ENCODE measurements at regions not wholly inside any gene's neighbourhood (a gene's known extent, or its start where the extent isn't known, plus 50 kb on each side); places are given as distances from the start of the nearest gene placed in this dataset.

- no peak for TF ChIP-seq CTCF (IDR thresholded peaks at IDR 0.05; ENCODE audit: unreplicated experiment)
- Mint-ChIP-seq H3K9me3 (ENCODE audit: low read depth) (no peaks in the 10 kb centered on the region), H3K4me3 (ENCODE audit: low read depth) (no peak overlapping the region), H3K27ac (no peak overlapping the region), H3K4me1 (ENCODE audit: low read depth) (peaks cover 5% of the 10 kb centered on the region), H3K36me3 (ENCODE audit: insufficient read depth) (no peaks in the 10 kb centered on the region), H3K27me3 (no peaks in the 10 kb centered on the region)
- no peak for DNase-seq (ENCODE audit: low spot score, unreplicated experiment)
Observed at GRCh38 chr21:39009587-39010225, 173.5 kb downstream of the PSMG1 start.

DNA sequence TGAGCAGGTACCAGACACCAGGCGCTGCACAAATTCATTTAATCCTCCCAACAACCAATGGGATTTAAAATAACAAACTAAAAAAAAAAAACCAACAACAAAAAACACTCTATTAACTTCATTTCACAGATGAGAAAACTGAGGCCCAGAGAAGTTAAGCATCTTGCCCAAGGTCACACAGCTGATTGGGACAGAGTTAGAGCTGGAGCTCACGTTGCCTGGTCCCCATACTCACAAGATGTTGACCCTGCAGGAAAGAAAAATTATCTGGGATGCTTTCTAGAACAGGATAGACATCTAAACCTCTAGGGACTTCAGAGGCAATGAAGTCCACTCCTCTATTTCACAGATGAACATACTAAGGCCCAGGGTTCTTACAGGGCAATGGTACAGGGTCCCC lies 175.3 kb downstream of the PSMG1 start:
- Mint-ChIP-seq H3K27me3 (no peaks in the 10 kb centered on the region), H3K4me1 (ENCODE audit: low read depth) (peaks cover 7% of the 10 kb centered on the region), H3K27ac (no peak overlapping the region), H3K4me3 (ENCODE audit: low read depth) (no peak overlapping the region), H3K9me3 (ENCODE audit: low read depth) (no peaks in the 10 kb centered on the region), H3K36me3 (ENCODE audit: insufficient read depth) (no peaks in the 10 kb centered on the region)
- no peak for DNase-seq (ENCODE audit: low spot score, unreplicated experiment)
- no peak for TF ChIP-seq CTCF (IDR thresholded peaks at IDR 0.05; ENCODE audit: unreplicated experiment)

DNA sequence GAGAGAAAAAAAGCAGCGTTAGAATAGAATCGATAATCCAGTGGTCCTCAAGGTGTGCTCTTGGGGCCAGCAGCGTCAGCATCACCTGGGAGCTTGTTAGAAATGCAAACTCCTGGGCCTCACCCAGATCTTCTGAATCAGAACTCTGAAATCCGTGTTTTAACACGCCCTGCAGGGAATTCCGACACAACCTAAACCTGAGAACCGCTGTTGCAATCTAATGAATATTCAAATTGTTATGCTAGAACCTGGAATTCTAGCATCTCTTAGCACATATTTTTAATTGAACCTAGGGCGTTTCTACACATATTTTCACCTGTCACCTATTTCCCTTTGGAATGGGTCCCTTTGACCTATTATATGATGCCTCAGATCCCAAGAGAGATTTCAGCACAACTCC lies 175.7 kb downstream of the PSMG1 start:
- H3K36me3 Mint-ChIP-seq (ENCODE audit: insufficient read depth), result no peaks in the 10 kb centered on the region
- H3K9me3 Mint-ChIP-seq (ENCODE audit: low read depth), result no peaks in the 10 kb centered on the region
- H3K27ac Mint-ChIP-seq, result no peak overlapping the region
- no peak overlapping the region for H3K4me3 Mint-ChIP-seq (ENCODE audit: low read depth)
- peaks cover 7% of the 10 kb centered on the region for H3K4me1 Mint-ChIP-seq (ENCODE audit: low read depth)
- no peaks in the 10 kb centered on the region for H3K27me3 Mint-ChIP-seq
- TF ChIP-seq CTCF (IDR thresholded peaks at IDR 0.05; ENCODE audit: unreplicated experiment), result no peak
- DNase-seq (ENCODE audit: low spot score, unreplicated experiment), result no peak

GRCh38 chr21:39006571-39007311 lies 176.5 kb downstream of the PSMG1 start:
- Mint-ChIP-seq H3K27ac (no peak overlapping the region), H3K4me1 (ENCODE audit: low read depth) (peaks cover 7% of the 10 kb centered on the region), H3K4me3 (ENCODE audit: low read depth) (no peak overlapping the region), H3K27me3 (peaks cover 3% of the 10 kb centered on the region), H3K36me3 (ENCODE audit: insufficient read depth) (no peaks in the 10 kb centered on the region), H3K9me3 (ENCODE audit: low read depth) (no peaks in the 10 kb centered on the region)
- no peak for TF ChIP-seq CTCF (IDR thresholded peaks at IDR 0.05; ENCODE audit: unreplicated experiment)
- DNase-seq (ENCODE audit: low spot score, unreplicated experiment), result no peak

DNA sequence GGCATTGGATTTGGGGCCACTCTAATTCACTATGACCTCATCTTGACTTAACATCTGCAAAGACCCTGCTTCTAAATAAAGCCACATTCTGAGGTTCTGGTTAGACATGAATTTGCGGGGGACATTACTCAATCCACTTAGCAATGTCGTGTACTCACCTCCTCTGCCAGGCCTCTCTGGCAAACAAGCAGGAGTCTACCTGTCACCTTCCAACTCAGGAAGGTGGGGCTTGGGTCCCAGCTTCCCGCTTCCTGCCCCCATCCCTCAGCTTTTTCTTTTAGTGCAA lies 177.8 kb downstream of the PSMG1 start:
- Mint-ChIP-seq H3K4me3 (ENCODE audit: low read depth) (no peak overlapping the region), H3K36me3 (ENCODE audit: insufficient read depth) (no peaks in the 10 kb centered on the region), H3K9me3 (ENCODE audit: low read depth) (no peaks in the 10 kb centered on the region), H3K27me3 (peaks cover 3% of the 10 kb centered on the region), H3K4me1 (ENCODE audit: low read depth) (peaks cover 7% of the 10 kb centered on the region), H3K27ac (no peak overlapping the region)
- TF ChIP-seq CTCF (IDR thresholded peaks at IDR 0.05; ENCODE audit: unreplicated experiment), result no peak
- DNase-seq (ENCODE audit: low spot score, unreplicated experiment), result no peak

Measured in progenitor cell of endocrine pancreas (in vitro differentiated cells).